HG03565 (cell line): ENCODE measurements at regions not wholly inside any gene's neighbourhood (a gene's known extent, or its start where the extent isn't known, plus 50 kb on each side); places are given as distances from the start of the nearest gene placed in this dataset.

Experiments
- ATAC-seq: cut with Tn5 transposase; IDR thresholded peaks from one replicate; pipeline ENCODE4 v1.9.1; 2021; ENCODE audit warnings: mild to moderate bottlenecking, moderate library complexity; ENCODE audit not compliant: unreplicated experiment

DNA sequence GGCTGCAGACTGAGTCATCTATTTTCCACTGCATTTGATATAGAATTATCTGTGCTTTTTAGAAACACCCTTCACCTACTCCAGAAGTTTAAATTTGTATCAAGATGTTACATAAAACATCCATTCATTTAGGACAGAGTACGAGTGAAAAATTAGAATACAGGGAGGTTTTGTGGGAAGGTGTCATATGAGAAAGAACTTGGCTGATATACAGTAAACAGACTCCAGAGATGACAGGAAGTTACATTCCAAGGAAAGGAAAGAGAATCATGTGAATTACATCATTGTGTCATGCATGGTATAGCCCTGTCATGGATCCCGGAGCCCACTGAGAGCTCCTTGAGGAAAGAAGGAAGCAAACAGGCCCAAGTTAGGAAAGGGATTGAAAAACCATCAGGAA lies 341.5 kb upstream of the PKDCC start:
- ATAC-seq, result no peak

DNA sequence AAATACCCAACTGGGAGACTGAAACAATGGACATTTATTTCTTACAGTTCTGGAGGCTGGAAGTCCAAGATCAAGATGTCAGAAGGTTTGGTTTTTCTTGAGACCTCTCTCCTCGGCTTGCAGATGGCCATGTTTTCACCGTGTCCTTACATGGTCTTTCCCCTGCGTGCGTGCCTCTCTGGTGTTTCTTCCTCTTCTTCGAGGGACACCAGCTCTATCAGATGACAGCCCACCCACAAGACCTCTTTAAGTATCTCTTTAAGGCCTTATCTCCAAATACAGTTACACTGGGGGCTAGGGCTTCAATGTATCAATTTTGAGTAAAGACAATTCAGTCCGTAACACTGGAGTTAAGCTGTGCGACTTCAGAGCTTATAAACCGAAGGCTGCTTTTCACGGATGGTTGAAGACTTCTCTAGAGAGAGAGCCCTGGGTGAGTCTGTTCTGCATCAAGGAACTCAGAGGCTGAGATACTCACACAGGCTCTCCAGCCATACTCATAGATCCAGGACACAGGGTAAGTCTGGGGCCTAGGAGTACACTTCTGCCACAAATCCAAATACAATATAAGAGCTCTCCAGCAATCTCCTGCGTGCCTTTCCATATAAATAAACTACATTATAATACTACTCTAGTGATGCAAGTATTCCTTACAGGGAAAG lies 339.9 kb upstream of the PKDCC start:
- no peak for ATAC-seq

DNA sequence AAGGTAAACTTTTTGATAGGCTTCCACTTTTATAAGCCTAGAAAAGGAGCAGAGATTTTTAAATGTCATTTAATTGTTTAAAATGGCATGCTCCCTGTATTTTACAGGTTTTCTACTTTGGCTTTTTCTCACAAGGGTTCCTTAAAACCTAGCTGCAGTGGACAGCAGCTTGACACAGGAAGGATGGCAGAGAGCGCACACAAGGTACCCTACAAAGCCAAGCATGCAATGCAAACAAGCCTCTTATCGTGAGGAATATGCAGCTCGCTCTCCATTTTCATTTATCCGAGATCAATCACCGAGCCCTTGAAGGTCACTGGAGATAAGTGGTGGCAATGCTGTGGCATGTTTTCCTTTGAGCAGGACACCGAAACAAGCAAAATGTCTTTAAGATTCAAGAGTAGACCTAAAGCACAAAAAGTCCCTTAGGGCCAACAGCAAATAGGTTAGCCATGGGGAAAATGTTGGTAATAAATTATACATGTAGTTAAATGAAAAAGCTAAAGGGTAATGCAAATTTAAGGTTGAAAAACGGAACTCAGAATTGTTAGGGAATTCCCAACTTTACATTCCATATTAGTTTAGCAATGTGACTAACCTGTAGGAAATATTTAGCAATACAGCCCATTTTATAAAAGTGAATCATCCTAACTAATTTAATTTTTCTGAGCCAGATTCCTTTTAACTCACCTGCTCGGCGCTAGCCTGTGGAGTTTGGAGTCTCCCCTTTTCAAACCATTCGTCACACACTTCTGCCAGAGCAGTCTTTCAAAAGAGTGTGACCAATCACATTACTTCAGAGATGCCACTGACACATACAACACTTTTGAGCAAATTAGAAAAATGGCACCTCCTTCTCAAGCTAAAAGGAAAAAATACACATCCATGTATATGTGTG lies 337.9 kb upstream of the PKDCC start:
- ATAC-seq, result no peak

DNA sequence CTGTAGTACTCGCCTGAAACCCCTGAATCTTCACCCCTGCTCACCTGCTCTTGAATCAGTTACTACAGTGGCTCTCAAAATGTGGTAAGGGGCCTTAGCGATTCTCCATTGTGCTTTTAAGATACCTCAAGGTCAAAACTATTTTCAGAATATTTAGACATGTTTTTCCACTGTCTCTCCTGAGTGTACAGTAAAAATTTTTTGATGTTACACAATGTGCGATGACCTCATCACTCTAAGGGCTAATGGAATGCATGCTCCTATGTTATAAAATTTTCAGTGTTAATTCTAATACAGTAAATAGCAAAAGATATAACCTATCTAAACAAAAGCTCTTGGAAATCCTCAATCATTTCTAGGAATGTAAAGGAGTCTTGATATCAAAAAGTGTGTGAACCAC lies 336.9 kb upstream of the PKDCC start:
- no peak for ATAC-seq

DNA sequence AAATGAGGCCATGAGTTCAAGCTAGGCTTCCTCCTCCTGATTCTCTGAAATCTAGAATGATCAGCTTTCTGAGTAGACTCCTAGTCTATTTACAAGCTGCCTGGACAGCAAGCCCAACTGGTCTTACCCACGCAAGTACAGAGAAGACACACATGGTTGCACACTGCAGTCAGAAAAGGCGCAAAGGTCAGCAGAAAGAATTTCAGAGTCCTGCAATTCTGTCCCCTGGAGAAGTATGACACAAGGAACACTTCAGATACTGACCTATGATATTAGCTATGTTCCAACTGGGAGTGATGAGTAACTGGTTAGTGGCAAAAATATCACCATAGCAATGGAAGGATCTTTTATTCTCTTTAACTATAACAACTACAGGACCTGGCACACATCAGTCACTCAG lies 336.1 kb upstream of the PKDCC start:
- no peak for ATAC-seq

DNA sequence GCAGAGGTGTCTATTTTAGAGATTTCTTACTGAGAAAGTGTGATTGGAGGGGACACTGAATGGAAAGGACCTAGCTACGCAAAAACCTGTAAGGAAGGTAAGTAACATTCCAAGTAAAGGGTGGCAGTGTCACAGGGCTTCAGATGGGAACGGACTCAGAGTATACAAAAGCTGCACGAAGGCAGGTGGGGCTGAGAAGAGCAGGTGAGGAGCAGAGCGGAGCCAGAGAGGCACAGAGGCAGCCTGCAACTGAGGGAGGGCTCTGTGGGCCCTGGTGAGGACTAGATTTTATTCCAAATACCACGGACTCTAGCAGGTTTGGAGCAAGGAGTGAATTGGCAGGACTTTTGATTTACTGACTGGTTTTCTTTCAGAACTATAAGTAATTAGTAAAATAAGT lies 331.3 kb upstream of the PKDCC start:
- no peak for ATAC-seq

DNA sequence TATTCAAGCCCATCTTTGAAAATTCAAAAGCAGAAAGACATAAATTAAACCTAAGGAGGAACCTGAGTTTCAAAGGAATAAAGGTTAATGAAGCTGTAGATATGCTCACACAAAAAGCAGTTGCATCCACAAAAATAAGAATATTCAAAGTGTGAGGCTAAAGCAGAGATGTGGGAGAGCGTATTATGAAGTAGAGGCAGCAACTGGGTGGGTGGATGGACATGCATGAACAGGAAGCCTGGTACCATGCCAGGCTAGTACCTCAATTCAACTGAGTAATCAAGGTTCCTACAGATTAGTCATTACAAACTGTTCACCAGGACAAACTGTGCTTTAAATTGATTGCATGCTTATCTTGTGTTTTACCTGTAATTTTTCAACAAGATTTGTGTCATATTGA lies 330.0 kb upstream of the PKDCC start:
- peak; percentile 27 for ATAC-seq

DNA sequence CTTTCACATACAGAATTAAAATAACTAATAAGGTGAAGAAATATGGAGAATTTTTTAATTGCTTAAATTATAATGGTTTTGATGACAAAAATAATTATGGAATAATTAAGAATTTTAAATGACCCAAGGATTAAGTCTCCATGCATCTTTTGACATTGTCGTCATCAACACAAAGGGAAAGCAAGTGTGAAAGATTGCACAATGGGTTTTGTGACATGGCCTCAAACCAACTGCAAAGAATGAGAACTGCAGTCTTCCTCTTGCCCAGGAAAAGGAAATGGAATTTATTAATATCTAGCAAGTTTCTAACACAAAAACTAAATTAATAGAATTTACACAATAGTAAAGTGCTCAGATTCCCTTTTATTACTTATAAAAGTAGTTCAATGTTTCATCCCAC lies 329.1 kb upstream of the PKDCC start:
- no peak for ATAC-seq

DNA sequence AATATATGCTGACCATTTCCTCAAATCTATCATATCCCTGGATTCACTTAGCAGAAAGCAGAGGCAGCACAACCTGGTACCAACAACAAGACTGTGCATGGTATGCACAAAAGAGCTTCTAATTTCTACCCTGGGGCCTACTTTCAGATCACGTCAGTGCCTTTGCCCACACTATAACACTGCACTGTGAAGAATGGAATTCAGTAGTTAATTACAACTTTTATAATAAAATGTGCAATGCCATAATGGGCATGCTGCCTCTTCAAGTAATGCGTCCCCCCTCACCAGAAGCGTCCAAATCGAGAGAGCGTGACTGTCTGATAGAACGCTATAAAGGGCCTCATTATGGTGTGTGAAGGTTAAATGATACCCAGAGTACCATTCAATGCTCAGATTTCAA lies 328.1 kb upstream of the PKDCC start:
- no peak for ATAC-seq

DNA sequence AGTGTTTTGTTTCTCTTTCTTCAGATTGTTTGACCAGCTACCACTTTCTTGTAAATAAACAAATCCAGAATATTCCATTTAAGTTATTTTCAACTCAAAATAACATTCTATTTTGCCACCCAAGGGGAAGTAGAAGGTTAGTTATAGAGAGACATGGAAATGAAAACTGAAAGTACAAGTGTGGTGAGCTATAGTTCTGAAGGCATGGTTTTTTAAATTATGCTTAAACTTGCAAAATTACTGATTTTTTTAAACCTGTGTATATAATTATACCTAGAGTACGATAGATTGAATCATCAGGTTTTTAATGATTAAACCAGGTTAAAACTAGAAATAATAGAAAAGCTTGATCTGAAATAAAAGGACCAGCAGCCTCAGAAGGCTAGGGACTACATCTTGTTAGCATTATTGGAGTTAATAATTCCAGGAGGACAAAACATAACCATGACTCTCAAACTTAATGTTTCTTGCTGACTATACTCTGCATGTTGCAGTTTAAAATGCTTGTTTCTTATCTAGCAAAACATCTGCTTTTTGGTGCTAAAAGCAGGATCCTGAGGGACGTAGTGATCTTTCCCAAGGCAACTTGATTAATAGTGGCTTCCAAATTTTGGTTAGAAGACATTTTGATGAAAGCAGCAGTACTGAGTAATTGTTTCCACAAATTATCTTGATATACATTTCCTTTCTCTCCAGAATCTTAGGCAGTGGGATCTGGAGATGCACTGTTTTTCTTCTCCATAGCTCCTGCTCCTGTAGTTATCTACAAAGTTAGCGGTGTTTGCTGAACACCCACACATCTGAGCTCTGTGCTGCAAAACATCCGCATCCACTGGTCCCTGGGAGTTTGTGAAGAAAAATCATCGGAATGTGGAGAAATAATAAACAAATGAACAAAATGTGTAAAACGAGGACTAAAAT lies 327.2 kb upstream of the PKDCC start:
- ATAC-seq, result peak; percentile 53

DNA sequence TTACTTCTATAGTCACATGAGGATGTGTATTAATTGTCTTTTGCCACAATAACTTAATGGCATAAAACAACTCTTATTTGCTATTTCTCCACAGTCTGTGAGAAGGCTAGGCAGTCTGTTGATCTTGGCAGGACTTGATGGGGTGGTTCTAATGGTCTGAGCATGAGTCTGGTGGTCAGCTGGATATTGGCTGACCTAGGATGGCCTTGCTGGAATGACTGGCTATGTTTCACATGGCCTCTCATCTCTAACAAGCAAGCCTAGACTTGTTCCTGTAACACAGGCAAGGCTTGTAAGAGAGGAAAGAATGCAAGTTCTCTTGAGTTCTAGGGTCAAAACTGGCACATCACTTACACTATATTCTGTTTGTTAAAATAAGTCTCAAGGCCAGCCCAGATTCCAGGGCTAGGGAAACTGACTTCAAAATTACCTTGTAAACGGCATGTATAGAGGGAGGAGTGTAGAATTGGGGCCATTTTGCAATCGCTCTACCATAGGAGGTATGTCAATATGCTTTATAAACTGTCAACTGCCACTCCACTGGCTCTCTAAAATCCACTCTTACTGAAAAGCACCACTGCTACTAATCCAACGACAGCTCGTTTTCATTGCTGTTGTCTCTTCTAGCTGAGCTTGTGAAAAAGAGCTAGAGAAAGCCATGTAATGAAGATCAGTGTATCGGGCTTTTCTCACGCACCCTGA lies 325.0 kb upstream of the PKDCC start:
- no peak for ATAC-seq

DNA sequence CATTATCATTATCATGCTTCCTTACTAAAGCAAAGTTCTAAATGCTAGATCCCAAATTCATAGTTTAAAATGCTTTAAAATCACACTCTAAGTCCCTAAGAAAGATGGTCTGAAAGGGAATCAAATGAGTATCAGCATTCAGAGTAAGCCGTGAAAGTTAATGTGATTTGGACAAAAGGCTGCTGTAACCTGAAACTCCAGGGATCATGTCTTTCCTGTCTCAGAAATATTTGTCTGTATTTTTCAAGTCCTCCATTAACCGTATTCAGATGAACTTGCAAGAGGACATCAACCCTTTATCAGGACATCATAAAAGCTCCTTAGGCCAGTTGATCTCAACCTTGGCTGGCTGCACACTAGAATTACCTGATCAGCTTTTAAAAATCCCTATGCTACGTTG lies 324.3 kb upstream of the PKDCC start:
- ATAC-seq, result no peak

DNA sequence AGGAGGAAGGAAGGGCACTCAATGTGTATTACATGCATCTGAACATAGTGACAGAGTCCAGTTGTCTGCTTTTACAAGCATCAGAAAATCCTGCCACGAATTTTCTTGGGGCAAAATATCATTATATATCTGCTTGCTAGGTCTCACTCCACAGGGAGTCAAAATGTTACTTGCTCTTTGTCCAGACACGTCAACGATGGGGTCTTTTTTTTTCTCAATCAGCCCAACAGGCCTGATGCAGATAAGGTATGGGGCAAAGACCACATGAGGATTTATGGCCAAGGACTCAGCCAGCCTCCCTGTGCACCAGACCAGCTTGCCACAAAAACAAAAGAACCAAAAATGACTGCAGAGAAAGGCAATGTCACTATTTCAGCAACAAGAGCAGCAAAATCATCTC lies 323.4 kb upstream of the PKDCC start:
- no peak for ATAC-seq

DNA sequence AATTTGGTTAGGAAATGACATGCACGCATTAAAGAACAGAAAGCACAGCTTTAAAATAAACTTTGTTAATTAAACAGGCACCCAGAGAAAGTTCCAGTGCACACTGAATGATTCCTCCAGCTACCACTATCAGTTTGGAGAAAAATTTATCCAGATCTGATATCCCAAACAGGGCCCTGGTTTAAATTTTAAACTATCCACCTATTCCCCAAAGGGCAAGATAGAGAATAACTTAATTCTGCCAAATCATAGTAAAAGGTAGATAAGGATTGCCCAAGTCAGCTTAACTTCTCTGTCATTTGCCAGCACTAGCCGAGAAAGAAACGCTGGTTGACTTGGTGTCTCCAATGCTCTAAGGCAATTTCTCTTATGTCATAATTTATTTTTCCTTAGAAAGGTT lies 321.9 kb upstream of the PKDCC start:
- no peak for ATAC-seq

DNA sequence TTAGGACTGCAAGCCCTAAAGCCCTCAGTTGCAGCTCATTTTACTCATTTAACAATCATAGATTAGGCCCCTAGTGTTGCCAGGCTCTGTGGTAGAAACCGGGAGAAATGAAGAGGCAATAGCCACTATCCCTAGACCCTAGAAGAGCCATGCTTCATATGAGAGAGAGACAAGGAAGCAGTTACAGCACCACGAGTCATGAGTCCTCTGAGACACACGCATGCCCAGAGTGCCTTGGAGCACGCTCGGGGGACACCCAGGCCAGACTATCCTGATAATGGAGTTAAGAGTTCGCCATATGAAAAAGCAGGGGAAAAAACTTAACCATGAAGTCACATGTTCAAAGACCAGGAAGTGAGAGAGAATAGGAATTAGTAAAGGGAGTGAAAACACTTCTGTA lies 321.5 kb upstream of the PKDCC start:
- ATAC-seq, result no peak

DNA sequence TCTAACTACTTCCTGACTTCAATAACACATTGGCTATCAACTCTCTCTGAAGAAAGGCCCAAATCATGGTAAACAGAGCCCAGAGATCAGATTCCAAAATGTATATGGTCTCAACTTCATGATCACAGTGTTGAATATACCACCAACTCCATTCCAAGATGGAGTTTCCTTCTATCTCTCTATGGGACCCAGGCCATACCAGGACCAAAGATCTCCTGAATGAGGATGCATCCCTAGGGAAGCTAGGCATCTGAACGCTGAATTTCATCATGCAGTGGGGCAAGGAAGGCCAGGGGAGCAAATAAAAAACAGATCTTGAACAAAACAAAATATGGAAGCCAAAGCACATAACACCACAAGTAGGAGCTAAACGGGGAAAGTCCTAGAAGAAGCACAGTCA lies 320.7 kb upstream of the PKDCC start:
- ATAC-seq, result no peak

DNA sequence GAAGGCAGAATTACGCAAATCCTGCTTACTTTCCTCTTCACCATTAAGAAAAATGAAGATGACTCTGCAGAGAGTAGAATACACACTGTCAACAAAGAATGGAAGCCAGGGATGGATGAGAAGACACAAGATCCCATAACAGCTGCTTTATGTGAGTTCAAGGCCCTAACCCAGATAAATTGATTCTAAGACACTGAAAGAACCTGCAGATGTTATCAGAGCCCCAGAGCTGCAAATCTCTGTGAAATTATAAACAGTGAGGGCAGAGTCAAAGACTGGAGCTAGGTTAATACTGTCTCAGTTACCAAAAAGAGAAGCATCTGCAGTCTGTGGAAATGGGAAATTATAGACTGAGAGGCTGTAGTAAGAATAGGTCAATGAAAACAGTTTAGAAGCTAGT lies 320.1 kb upstream of the PKDCC start:
- ATAC-seq, result no peak

DNA sequence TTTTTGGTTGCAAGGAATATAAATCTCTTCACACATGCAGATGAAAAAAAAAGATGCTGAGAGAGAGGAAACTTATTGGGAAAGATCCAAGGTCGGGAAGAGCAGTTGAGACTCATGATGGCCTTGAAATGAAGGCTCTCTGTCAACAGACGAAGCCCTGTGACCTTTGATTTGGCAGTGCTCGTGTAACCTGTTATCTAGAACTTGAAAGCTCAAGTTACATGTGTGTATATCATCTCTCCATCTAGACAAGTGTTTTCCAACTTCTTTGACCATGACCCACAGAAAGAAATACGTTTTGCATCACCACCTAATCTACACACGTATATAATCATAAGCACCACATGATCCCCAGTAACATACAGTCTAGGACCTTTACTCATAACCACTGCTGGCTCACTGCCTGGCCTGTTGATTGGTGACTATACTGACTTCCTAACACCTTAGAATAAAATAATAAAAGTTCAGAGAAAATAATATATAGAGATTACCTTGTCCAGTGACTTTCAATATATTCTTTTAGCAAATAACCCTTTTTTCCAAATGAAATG lies 319.0 kb upstream of the PKDCC start:
- ATAC-seq, result no peak

DNA sequence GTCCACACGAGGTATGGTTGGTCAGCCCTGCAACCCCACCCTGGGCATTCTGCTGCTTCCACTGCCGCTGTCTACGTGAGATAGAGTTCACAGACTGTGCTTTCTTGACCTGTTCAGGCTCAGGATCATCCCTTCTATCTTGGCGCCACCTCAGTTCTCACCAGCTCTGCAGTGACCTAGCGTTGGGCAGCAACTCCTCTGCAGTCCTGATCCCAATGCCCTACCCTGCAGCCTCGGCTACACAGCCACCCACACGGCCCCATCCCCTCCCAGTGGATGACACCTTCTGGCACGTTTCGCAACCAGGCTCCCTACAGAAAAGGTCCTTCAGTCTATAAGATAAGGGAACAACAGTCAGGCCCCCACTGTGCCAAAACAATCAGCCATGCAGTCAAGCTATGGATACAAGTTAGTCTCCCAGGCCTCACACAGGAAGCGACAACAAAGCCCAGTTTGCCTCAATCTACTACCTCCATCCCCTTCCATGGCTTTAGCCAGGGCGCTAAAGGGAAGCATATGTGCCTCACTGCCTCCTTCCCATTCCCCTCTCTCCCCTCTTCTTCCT lies 317.9 kb upstream of the PKDCC start:
- ATAC-seq, result no peak

DNA sequence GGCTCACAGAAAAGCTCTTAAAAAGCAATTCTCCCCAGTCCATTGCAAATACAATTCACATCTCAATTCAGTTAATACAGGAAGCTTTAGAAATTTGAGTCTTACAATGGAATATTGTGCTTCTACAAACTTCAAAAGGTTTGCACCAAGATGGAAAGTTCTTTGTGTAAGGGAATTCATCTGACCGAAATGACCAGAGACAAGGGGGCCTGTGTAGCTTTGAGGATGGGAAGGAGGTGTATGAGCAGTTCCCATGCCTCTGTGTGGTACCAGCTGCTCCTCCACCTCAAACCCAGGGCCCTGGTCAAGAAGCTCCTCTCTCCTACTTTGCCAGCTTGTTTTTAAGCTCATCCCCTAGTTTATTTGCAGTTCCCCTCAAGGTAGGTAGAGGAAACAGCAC lies 312.8 kb upstream of the PKDCC start:
- no peak for ATAC-seq
